GM18870 (cell line): ENCODE measurements at regions not wholly inside any gene's neighbourhood (a gene's known extent, or its start where the extent isn't known, plus 50 kb on each side); places are given as distances from the start of the nearest gene placed in this dataset.
"Not testable (repeated sequence)": the region's sequence is repeated elsewhere in the genome, so short reads cannot be mapped to it uniquely, and the experiment has no call there.

Experiments
- ATAC-seq: cut with Tn5 transposase; IDR thresholded peaks from one replicate; pipeline ENCODE4 v1.9.1; 2021; ENCODE audit warnings: moderate library complexity; ENCODE audit not compliant: unreplicated experiment

DNA sequence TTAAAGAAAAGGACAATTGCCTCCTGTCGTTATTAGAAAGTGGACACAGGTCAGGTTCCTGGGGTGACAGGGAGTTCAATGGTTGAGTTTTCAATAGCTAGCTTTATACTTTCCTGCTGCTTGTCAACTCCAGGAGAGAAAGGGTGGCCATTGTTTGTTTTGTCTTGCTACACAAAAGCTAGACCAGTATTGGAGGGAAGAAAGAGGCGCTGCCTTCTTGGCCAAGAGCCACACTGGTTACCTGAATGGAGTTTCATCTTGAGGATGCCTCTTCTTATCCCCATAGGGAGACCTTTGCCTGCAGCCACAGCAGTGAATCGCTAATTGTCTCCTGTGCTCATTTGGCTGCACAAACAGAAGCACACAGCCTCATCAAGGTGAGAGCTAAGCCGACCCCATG is 279.4 kb upstream of the GRIA1 start:
- no peak for ATAC-seq

DNA sequence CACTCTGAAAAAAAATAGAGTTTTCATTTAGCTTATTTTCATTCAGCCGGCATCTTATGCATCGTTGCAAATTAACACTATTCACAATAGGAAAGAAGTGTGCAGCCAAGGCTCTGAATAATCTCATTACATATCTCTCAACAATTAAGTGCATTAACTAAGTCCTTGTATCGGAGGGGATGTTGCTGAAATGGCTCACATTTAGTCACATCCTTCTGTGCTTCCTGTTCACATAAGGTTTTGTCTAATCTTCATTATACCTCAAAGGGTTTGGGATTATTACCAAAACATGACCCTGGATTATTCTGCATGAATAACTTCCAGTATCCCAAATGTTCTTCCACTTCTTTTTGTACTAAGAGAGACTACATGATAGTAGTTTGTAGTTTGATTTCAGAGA is 278.0 kb upstream of the GRIA1 start:
- ATAC-seq = no peak

GRCh38 chr5:153222936-153223335 is 267.5 kb upstream of the GRIA1 start:
- ATAC-seq = no peak

GRCh38 chr5:153223376-153223775 is 267.1 kb upstream of the GRIA1 start:
- no peak for ATAC-seq

DNA sequence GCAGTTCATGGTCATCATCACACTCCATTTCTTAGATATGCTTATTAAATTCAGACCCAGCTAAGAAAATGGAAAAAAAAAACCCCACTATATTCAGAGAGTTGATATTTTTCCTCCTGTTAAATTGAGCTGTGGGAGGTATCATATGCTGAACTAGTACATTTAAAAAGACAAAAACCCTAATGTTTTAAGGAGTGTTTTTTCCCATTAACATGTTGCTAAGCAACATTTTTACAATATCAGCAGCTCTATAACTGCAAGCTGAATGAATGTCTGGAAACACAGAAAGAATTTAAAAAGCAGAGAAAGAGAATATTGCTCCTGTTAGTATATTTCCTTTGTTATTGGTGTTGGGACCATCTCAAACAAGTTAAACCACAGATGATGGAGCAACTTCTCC is 265.8 kb upstream of the GRIA1 start:
- no peak for ATAC-seq

DNA sequence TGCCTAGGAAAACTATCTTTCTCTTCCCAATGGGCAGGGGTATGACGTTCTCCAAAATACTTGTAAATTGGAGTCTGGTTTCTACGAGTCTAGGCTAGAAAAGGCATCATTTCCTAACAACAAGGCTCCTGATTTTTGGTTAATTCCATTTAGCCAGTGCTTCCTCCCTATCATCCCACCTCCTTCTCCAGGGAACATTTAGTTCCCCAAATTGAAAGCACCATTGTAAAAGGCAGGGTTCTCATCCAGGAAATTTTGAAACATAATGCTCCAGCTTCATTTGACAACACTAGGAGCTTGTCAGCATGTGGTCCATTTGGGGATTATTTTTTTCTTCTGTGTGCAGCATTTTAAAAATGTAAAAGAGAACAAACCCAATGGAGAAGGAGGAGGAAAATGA is 256.5 kb upstream of the GRIA1 start:
- ATAC-seq = no peak

- no peak for ATAC-seq
These were observed 254.2 kb upstream of the GRIA1 start for GRCh38 chr5:153236319-153236718.

GRCh38 chr5:153237671-153238332 is 252.7 kb upstream of the GRIA1 start:
- ATAC-seq = peak; percentile 91

- ATAC-seq = no peak
These were observed 233.1 kb upstream of the GRIA1 start for GRCh38 chr5:153257381-153257780.

DNA sequence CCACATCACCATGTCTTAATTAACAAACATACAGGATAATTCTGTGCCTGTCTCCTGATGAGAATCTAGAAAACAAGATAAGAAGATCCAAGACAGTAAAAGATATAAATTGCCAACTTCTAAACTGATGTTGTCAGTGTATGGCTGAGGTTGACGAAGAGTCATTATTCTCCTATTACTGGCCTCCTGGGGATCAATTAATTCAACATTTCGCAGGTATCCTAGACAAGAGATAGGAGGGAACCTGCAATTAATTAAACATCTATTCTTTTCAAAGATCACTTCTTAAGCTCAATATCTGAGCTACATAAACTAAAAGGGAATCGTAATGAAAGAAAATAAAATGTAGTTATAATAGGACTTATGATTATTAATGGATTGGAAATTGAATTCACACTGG is 232.0 kb upstream of the GRIA1 start:
- ATAC-seq = no peak

DNA sequence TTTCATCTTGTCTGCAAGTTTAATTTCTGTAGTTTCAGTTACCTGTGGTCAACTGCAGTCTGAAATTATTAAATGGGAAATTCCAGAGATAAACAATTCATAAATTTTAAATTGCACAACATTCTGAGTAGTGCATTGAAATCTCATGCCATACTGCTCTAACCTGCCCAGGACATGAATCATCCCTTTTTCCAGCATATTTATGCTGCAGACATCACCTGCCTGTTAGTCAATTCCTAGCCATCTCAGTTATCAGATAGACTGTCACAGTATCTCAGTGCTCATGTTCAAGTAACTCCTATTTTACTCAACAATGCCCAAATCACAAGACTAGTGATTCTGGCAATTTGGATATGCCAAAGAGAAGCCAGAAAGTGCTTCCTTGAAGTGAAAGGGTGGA is 223.0 kb upstream of the GRIA1 start:
- ATAC-seq = no peak

GRCh38 chr5:153275695-153276094 is 214.8 kb upstream of the GRIA1 start:
- ATAC-seq = no peak

GRCh38 chr5:153276151-153276550 is 214.3 kb upstream of the GRIA1 start:
- ATAC-seq = no peak

- ATAC-seq = not testable (repeated sequence)
These were observed 194.1 kb upstream of the GRIA1 start for GRCh38 chr5:153296251-153296844.

DNA sequence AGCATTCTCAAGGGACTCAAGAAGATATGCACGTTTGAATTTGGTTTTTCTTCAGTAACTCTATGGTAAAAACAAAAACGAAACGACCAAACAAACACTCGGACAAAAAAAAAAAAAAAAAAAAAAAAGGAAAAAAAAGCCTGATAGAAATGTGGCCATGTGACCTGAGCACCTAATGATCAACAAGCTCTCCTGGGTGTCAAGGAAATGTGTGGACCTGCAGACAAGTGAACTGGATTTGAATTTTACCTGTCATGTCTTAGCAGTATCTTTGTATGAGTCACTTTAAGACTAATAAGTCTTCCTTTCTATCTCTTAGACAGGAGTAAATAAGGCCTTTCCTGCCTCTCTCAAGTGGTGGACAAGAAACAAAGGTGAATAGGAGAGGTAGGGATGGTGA is 190.6 kb upstream of the GRIA1 start:
- ATAC-seq = no peak

DNA sequence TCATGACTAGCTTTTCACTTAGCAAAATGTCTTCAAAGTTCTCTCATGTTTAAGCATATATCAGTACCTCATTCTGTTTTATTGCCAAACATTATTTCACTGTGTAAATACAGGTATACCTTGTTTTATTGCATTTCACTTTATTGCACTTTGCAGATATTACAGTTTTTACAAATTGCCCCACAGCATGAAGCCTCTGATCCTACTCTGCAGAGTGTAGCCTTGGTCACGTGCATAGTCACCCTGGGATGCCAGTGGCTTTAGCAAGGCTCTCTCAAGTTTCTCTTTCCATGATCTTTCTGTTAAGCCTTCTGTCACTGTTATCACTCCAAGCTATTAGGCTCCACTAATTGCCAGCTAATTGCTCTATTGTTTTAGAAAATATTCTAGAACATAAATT is 182.2 kb upstream of the GRIA1 start:
- ATAC-seq = no peak

DNA sequence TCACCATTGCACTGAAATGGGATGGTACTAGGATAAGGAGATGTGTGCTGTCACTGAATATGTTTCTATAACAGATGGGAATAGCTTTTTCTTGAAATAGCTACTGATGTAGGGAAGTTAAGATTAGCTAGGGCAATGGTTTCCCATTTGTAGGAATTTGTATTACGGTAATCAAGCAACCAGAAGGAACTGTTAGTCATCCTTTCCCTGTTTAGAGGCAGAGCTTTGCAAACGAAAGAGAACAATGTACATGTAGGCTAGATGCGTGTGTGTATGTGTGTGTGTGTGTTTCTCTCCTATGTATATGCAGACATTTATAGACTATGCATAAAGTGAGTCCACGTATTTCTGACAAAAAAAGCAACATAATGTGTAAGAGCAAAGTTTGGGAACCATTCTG is 171.9 kb upstream of the GRIA1 start:
- no peak for ATAC-seq

- ATAC-seq = no peak
These were observed 169.0 kb upstream of the GRIA1 start for GRCh38 chr5:153321478-153321877.

DNA sequence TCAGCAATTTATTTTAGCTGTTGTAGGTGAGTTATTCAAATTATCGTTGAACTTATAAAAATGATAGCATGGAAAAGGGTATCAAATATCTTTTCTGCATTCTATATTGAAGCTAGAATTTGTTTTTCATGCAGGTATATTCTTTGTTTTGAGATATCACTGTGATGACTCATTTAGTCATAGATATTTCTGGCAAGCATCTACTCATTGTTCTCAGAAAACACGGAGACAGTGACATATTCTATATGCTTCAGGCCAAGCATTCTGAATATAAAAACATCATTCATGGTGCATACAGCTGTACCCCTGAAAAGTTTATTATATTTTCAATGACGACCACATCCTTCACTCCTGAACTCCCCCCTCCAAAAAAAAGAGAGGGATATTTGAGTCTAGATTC is 150.3 kb upstream of the GRIA1 start:
- no peak for ATAC-seq

- no peak for ATAC-seq
These were observed 149.7 kb upstream of the GRIA1 start for GRCh38 chr5:153340738-153341137.

DNA sequence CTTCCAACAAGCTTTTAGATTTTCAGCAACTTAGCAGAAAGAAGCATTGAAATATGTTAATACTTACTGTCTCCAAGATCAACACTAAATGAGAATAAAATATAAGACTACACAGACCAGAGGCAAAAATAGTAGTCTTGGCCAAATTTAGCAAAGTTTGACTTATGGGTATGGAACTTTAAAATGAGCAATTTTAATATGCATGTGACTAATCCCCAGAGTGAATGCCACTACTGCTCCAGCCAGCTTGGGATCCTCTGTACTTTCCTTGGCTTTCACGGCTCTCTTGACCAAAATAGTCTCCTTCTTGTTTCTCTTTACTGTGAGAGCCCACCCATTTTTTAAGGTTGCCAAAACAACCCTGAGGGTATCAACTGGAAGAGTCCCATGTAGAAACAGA is 148.0 kb upstream of the GRIA1 start:
- ATAC-seq = no peak

GRCh38 chr5:153347611-153348010 is 142.9 kb upstream of the GRIA1 start:
- no peak for ATAC-seq
